ENCODE measurements at regions not wholly inside any gene's neighbourhood (a gene's known extent, or its start where the extent isn't known, plus 50 kb on each side); places are given as distances from the start of the nearest gene placed in this dataset.

DNA sequence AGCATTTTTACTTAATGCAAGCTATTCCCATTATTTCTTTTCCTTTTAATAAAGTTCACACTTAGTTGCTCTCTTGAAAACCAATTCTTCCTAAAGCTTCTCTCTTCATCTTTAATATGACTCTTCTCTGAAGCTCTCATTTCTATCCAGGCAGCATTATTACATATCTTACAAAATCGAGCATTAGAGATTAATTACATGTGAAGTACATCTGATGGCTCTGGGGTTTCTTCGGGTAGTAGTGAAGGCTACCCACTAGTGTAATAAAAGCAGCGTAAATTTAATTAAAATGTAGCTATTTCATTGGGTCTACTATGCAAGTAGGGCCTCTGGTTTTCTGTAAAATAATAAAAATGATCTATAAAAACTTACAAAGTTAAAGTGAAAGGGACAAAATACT, 513.6 kb upstream of the DPH6 start:
- no peak overlapping the region for H3K9ac ChIP-seq (ENCODE audit: insufficient read depth, low read length)
- H4K20me1 ChIP-seq (ENCODE audit: control insufficient read depth, extremely low read depth, insufficient read depth, low read length): no peaks in the 10 kb centered on the region
- TF ChIP-seq EZH2 (IDR thresholded peaks at IDR 0.05; ENCODE audit: low read length, missing control alignments): no peak
- TF ChIP-seq, protein P1, sequence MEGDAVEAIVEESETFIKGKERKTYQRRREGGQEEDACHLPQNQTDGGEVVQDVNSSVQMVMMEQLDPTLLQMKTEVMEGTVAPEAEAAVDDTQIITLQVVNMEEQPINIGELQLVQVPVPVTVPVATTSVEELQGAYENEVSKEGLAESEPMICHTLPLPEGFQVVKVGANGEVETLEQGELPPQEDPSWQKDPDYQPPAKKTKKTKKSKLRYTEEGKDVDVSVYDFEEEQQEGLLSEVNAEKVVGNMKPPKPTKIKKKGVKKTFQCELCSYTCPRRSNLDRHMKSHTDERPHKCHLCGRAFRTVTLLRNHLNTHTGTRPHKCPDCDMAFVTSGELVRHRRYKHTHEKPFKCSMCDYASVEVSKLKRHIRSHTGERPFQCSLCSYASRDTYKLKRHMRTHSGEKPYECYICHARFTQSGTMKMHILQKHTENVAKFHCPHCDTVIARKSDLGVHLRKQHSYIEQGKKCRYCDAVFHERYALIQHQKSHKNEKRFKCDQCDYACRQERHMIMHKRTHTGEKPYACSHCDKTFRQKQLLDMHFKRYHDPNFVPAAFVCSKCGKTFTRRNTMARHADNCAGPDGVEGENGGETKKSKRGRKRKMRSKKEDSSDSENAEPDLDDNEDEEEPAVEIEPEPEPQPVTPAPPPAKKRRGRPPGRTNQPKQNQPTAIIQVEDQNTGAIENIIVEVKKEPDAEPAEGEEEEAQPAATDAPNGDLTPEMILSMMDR (conservative IDR thresholded peaks at IDR 0.05 in 1 of 2, IDR thresholded peaks at IDR 0.05 in 1 of 2; ENCODE audit: low read depth in 1 of 2, low read length in 2 of 2): no peak
- no peak for DNase-seq (ENCODE audit: low read depth in 2 of 2)
- no peak overlapping the region for H3K4me2 ChIP-seq (ENCODE audit: extremely low read depth, insufficient read depth, low read length)
- no peaks in the 10 kb centered on the region for H3K9me3 ChIP-seq (ENCODE audit: control insufficient read depth, insufficient read depth, low read depth, low read length)
- no peak overlapping the region for H3K4me3 ChIP-seq (replicated peaks in 1 of 4; ENCODE audit: control extremely low read depth in 1 of 4, insufficient read depth in 1 of 4, low read depth in 3 of 4, low read length in 4 of 4)
- H3K27ac ChIP-seq (ENCODE audit: insufficient read depth, low read length): no peak overlapping the region
- H3K79me2 ChIP-seq (ENCODE audit: control insufficient read depth, insufficient read depth, low read length): no peaks in the 10 kb centered on the region
- H3K27me3 ChIP-seq (ENCODE audit: control insufficient read depth, insufficient read depth, low read length): no peaks in the 10 kb centered on the region
- no peak overlapping the region for H2AFZ ChIP-seq (ENCODE audit: low read length)
- H3K36me3 ChIP-seq (ENCODE audit: control insufficient read depth, insufficient read depth, low read length): no peaks in the 10 kb centered on the region
- H3K4me1 ChIP-seq (ENCODE audit: control insufficient read depth, extremely low read depth, insufficient read depth, low read length): no peaks in the 10 kb centered on the region

GRCh38 chr15:36062357-36062756, 516.4 kb upstream of the DPH6 start:
- H4K20me1 ChIP-seq (ENCODE audit: control insufficient read depth, extremely low read depth, insufficient read depth, low read length): no peaks in the 10 kb centered on the region
- no peak for DNase-seq (ENCODE audit: low read depth in 2 of 2)
- no peaks in the 10 kb centered on the region for H3K27me3 ChIP-seq (ENCODE audit: control insufficient read depth, insufficient read depth, low read length)
- no peaks in the 10 kb centered on the region for H3K4me1 ChIP-seq (ENCODE audit: control insufficient read depth, extremely low read depth, insufficient read depth, low read length)
- H3K36me3 ChIP-seq (ENCODE audit: control insufficient read depth, insufficient read depth, low read length): no peaks in the 10 kb centered on the region
- no peak overlapping the region for H3K4me3 ChIP-seq (replicated peaks in 1 of 4; ENCODE audit: control extremely low read depth in 1 of 4, insufficient read depth in 1 of 4, low read depth in 3 of 4, low read length in 4 of 4)
- H2AFZ ChIP-seq (ENCODE audit: low read length): no peak overlapping the region
- no peak overlapping the region for H3K9ac ChIP-seq (ENCODE audit: insufficient read depth, low read length)
- H3K4me2 ChIP-seq (ENCODE audit: extremely low read depth, insufficient read depth, low read length): no peak overlapping the region
- H3K27ac ChIP-seq (ENCODE audit: insufficient read depth, low read length): no peak overlapping the region
- H3K9me3 ChIP-seq (ENCODE audit: control insufficient read depth, insufficient read depth, low read depth, low read length): no peaks in the 10 kb centered on the region
- TF ChIP-seq, protein P1 (conservative IDR thresholded peaks at IDR 0.05 in 1 of 2, IDR thresholded peaks at IDR 0.05 in 1 of 2; ENCODE audit: low read depth in 1 of 2, low read length in 2 of 2): no peak
- no peak for TF ChIP-seq EZH2 (IDR thresholded peaks at IDR 0.05; ENCODE audit: low read length, missing control alignments)
- H3K79me2 ChIP-seq (ENCODE audit: control insufficient read depth, insufficient read depth, low read length): no peaks in the 10 kb centered on the region

DNA sequence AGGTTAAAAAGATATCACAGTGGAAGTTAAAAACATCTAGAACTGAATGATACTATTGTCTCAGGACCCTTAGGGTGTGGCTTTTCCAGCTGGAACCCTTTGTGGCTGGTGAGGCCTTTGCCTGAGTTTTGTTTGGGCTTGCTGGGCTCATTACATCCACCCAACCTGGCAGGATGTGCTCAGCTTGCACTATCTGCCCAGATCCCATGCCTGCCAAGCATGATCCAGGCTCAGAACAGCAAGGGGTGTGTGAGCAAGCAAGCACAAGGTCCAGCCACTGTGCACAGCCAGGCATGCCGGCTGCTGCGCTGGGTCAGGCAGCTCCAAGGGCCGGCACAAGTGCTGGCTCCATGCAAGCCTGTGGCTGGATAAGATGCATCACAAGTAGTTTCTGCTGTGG, 512.7 kb upstream of the CDIN1 start:
- no peak overlapping the region for H3K9ac ChIP-seq (ENCODE audit: insufficient read depth, low read length)
- DNase-seq (ENCODE audit: low read depth in 2 of 2): no peak
- H3K4me1 ChIP-seq (ENCODE audit: control insufficient read depth, extremely low read depth, insufficient read depth, low read length): no peaks in the 10 kb centered on the region
- TF ChIP-seq, protein P1 (conservative IDR thresholded peaks at IDR 0.05 in 1 of 2, IDR thresholded peaks at IDR 0.05 in 1 of 2; ENCODE audit: low read depth in 1 of 2, low read length in 2 of 2): no peak
- TF ChIP-seq EZH2 (IDR thresholded peaks at IDR 0.05; ENCODE audit: low read length, missing control alignments): no peak
- no peaks in the 10 kb centered on the region for H4K20me1 ChIP-seq (ENCODE audit: control insufficient read depth, extremely low read depth, insufficient read depth, low read length)
- H3K4me2 ChIP-seq (ENCODE audit: extremely low read depth, insufficient read depth, low read length): no peak overlapping the region
- H3K27me3 ChIP-seq (ENCODE audit: control insufficient read depth, insufficient read depth, low read length): no peaks in the 10 kb centered on the region
- no peak overlapping the region for H2AFZ ChIP-seq (ENCODE audit: low read length)
- H3K36me3 ChIP-seq (ENCODE audit: control insufficient read depth, insufficient read depth, low read length): no peaks in the 10 kb centered on the region
- no peak overlapping the region for H3K27ac ChIP-seq (ENCODE audit: insufficient read depth, low read length)
- H3K79me2 ChIP-seq (ENCODE audit: control insufficient read depth, insufficient read depth, low read length): no peaks in the 10 kb centered on the region
- no peaks in the 10 kb centered on the region for H3K9me3 ChIP-seq (ENCODE audit: control insufficient read depth, insufficient read depth, low read depth, low read length)
- H3K4me3 ChIP-seq (replicated peaks in 1 of 4; ENCODE audit: control extremely low read depth in 1 of 4, insufficient read depth in 1 of 4, low read depth in 3 of 4, low read length in 4 of 4): no peak overlapping the region
